Islet precursor cell (in vitro differentiated cells): ENCODE measurements at regions not wholly inside any gene's neighbourhood (a gene's known extent, or its start where the extent isn't known, plus 50 kb on each side); places are given as distances from the start of the nearest gene placed in this dataset.
"Not testable (repeated sequence)": the region's sequence is repeated elsewhere in the genome, so short reads cannot be mapped to it uniquely, and the experiment has no call there.

Experiments used
- DNase-seq: peaks from one replicate; pipeline ENCODE4 v3.0.0-alpha.2; 2018

DNA sequence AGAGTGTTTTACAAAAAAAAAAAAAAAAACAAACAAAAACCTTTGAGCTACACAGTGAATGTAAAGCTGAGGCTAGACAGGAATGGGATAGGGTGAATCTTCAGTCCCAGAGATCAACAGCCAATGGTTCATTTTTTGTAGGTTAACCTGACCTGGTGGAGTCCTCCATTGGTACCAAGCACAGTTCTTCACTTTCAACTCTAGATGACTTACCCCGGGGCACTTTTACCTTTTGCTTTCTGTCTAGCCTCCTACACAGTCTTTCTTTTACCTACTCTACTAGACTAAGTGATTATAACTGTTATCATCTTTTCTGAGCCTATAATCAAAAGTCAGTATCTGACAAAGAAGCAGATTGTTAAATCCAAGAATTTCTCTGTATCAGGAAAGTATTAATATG, 50.9 kb downstream of the ANXA2R start:
- DNase-seq: no peak

DNA sequence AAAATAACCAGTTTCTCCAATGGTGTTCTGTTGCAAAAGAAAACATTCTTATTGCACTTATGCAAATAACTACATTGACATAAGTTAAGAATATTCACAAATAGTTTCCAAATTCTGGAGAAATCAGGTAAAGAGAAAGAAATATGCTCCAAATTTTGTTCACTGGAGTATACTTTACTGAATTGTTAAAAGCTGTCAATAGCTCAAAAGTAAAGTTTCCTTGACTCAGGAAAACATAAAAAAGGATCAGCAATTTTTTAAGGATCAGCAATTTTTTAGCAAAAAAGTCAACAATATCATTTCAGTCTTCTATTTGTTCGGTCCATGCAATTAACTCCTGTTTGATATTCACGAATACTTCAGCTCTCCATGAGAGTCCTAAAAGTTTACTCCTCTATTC, 51.6 kb downstream of the ANXA2R start:
- DNase-seq: no peak

DNA sequence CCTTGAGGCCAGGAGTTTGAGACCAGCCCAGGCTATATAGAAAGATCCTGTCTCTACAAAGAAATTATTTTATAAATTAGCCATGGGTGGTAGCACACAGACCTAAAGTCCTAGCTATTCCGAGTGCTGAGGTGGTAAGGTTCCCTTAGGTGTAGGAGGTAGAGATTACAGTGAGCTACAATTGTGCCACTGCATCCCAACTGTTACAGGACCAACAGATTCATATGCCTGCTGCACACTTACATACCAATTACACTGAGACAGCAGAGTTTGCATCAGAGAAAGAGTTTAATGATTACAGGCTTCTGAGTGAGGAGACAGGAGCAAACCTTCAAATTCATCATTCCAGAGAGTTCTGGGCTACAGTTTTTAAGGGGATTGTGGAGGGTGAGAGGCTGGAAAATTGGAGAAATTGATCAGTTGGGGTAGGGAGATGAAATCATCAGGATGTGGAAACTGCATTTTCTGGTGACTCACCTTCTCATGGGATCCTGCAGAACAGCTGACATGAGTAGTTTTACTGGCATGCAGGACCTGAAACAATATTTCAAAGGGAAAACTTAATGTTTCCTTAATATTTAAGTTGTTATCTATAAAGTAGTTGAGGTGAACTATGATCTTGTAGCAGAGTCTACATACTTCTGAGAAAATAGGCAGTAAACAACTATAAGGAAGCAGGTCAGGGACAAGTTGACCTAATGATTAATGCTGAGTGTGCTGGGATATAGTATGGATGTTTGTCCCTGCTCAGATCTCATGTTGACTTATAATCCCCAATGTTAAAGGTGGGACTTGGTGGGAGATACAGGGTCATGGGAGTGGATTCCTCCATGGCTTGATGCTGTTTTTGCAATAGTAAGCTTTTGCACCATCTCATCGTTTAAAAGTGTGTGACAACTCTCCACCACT, 54.7 kb downstream of the ANXA2R start:
- DNase-seq: no peak

- no peak for DNase-seq
Observed at GRCh38 chr5:42984307-42984706, 55.8 kb downstream of the ANXA2R start.

DNA sequence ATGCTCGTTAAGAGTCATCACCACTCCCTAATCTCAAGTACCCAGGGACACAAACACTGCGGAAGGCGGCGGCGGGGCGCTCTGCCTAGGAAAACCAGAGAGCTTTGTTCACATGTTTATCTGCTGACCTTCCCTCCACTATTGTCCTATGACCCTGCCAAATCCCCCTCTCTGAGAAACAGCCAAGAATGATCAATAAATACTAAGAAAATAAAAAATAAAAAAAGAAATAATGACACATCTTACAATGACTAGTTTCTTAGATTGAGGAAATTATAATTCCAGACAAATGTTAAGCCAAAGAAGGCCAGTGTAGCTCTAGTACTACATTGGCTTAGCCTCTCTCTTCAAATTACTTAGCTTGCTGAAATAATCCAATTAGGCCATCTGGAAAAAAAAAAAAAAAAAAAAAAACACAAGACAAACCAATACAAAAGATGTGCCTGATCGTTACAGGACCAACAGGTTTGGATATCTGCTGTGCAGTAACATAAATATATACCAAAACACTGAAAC, 58.0 kb downstream of the ANXA2R start:
- no peak for DNase-seq

DNA sequence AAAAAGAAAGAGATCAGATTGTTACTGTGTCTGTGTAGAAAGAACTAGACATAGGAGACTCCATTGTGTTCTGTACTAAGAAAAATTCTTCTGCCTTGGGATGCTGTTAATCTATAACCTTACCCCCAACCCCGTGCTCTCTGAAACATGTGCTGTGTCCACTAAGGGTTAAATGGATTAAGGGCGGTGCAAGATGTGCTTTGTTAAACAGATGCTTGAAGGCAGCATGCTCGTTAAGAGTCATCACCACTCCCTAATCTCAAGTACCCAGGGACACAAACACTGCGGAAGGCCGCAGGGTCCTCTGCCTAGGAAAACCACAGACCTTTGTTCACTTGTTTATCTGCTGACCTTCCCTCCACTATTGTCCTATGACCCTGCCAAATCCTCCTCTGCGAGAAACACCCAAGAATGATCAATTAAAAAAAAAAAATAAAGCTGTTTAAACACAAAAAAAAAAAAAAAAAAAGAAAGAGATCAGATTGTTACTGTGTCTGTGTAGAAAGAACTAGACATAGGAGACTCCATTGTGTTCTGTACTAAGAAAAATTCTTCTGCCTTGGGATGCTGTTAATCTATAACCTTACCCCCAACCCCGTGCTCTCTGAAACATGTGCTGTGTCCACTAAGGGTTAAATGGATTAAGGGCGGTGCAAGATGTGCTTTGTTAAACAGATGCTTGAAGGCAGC, 58.6 kb downstream of the ANXA2R start:
- not testable (repeated sequence) for DNase-seq

GRCh38 chr5:42981015-42981414, 59.1 kb downstream of the ANXA2R start:
- not testable (repeated sequence) for DNase-seq

DNA sequence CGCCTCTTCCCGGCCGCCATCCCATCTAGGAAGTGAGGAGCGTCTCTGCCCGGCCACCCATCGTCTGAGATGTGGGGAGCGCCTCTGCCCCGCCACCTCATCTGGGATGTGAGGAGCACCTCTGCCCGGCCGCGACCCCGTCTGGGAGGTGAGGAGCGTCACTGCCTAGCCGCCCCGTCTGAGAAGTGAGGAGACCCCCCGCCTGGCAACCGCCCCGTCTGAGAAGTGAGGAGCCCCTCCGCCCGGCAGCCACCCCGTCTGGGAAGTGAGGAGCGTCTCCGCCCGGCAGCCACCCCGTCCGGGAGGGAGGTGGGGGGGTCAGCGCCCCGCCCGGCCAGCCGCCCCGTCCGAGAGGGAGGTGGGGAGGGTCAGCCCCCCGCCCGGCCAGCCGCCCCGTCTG, 59.7 kb downstream of the ANXA2R start:
- not testable (repeated sequence) for DNase-seq

- DNase-seq: not testable (repeated sequence)
Observed at GRCh38 chr5:42979242-42979641, 60.9 kb downstream of the ANXA2R start.

- DNase-seq: peak; percentile 82
Observed at GRCh38 chr5:42974536-42974935, 65.6 kb downstream of the ANXA2R start.

DNA sequence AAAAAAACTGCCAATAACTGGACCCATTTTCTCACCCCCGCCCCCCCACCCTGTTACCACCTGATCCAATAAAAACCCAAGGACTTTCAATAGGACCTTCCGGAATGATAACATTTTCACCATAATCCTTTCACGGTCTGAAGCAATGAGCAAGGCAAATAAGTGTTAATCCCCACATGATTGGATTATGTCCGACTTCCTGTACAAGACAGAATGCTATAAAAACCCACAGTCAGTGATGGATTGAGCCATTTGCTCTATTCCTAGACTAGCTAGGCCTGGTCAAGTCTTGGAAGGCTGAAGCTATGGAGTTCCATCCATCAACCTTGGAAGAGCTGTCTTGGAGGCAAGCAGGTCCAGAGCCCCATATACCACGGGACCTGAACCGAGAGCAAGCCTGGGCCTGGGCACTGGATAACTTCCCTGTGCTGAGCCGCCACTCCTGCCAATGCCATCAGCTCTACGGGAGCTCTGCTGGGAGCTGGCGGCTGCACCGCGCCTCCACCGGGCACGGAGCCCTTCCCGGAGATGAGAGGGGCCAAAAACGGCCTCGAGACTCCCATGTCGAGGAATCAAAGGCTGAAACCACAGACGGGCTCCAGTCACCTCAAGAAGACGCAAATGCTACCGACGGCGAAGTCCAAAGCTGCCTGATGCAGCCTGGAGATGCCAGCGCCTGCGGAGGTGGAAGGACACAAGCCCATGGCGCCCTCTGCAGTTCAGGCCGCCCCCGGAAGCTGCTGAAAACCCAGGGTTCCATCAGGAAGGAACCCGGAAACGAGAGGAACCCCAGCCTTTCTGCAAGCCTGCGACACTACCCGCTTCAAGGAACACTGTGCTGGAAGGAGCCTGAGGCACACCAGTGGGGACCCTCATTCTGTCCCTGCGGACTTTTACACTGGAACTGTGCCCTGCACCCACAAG, 69.2 kb downstream of the ANXA2R start:
- no peak for DNase-seq

- no peak for DNase-seq
Observed at GRCh38 chr5:42965934-42966333, 74.2 kb downstream of the ANXA2R start.

DNA sequence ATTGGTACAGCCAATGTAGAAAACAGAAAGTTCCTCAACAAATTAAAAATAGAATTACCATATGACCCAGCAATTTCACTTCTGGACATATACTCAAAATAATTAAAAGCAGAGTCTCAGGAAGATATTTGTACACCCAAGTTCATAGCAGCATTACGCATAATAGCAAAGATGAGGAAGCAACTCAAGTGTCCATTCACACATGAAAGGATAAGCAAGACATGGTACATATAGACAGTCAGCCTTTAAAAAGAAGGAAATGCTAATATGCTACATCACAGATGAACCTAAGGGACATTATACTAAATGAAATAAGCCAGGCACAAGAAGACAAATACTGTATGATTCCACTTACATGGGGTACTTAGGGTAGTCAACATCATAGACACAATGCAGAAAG, 76.7 kb downstream of the ANXA2R start:
- DNase-seq: no peak

- DNase-seq: no peak
Observed at GRCh38 chr5:42962124-42962523, 78.0 kb downstream of the ANXA2R start.

DNA sequence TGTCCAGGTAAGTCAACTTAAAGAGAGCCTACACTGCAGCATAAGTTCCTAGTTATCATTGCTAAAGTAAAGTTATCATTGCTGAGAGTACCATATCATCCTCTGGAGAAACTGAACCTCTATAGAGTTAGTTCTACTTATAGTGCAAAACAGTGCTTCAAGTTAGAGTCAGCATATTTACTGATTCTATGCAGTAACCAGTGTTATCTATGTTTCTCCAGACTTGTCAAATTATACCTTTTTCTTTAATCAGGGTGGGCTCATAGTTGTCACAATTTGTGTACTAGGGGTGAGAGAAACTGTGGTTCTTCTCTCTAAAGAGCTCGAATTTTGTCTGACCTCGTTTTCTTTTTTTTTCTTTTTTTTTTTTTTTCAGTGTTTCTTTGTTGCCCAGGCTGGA, 79.6 kb downstream of the ANXA2R start:
- DNase-seq: no peak

- DNase-seq: no peak
Observed at GRCh38 chr5:42956551-42956950, 83.6 kb downstream of the ANXA2R start.

DNA sequence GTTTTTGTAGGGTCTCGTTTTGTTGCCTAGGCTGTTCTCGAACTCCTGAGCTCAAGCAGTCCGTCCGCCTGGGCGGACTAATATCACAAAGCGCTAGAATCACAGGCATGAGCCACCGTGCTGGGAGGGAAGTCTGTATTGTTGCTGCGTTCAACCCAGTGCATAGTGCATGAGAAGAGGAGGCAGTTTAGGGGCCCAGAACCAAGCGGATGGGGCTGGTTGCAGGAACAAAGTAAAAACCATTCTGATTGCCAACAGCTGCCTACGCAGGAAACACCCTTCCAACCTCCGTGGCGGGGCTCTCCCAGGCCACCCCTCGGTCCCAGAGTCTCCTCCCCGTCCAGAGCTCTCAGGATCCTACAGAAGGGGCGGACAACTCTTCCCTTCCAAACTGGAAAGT, 87.1 kb downstream of the ANXA2R start:
- no peak for DNase-seq

GRCh38 chr5:42952578-42952974, 87.5 kb downstream of the ANXA2R start:
- no peak for DNase-seq

- DNase-seq: no peak
Observed at GRCh38 chr5:42951293-42951840, 88.8 kb downstream of the ANXA2R start.

DNA sequence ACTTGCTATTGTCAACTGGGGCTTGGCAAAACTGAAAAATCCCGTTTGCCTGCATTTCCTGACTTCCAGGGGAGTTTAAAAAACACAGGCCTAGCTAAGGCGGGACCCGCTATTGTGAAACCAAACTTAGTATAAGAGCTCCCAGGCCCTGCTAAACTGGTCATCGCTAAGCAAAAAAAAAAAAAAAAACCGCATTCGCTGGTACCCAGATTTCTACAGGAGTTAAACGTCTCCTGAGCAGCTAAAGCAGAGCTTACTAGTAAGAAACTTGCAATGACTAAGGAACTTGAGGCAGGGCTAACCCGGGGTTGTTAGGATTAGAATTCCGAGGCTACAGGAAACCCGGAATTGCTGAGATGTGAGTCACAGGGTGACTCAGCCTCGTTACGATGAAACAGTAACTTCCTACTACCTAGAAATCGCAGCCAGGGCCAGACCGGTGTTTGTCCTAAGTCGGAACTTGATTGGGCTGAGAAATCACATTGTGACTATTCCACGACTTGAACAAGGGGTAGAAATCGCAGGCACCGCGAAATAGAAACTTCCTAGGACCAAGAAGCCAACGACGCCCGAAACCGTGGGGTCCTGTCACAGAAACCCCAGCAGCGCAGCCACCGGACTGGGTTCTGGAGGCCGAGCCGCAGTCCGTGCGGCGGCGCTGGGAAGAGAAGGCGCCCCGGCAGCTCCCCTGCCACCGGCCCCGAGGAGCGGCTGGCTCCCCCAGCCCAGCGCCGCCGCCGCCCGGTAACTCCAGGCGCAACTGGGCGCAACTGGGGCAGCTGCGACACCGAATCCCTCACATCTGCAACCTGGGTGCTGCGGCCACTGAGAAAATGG, 89.4 kb downstream of the ANXA2R start:
- DNase-seq: peak; percentile 74

DNA sequence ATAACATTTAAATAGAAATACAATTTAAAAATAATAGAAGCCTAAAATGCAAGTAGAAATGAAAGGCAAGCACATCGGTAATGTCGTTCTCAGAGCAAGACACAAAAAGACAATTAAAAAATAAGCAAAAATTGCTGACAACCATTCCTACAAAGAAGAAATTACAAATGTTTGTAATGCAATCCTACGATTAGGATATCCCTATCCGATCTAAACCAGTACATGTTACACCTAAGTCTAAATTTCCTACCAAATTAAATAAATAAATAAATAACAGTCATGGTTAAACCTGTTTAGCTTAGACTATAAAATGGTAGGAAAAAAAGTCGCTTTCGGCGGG, 90.0 kb downstream of the ANXA2R start:
- DNase-seq: no peak
